Heart right ventricle (tissue), 16 donors: ENCODE measurements at regions not wholly inside any gene's neighbourhood (a gene's known extent, or its start where the extent isn't known, plus 50 kb on each side); places are given as distances from the start of the nearest gene placed in this dataset.
"Not testable (repeated sequence)": the region's sequence is repeated elsewhere in the genome, so short reads cannot be mapped to it uniquely, and the experiment has no call there.

Experiments
- ATAC-seq, 8 donors: fragments of 200-7000 bp; cut with Tn5 transposase; one replicate each; pipeline ENCODE4 v1.9.1; 2020; ENCODE audit warnings: mild to moderate bottlenecking in 8 of 8, moderate library complexity in 8 of 8, moderate number of reproducible peaks in 1 of 8
- DNase-seq, 2 donors: peaks; one replicate each; pipeline ENCODE4 v3.0.0-alpha.2; 2020
- H3K27ac ChIP-seq, 10 donors: fragments of 200-600 bp; sonication (generic) in 2 of 10; one replicate each; pipeline versions ENCODE4 v1.5.0 to v1.8.0; 2020 to 2022; ENCODE audit warnings: mild to moderate bottlenecking in 3 of 10
- H3K27me3 ChIP-seq, 7 donors: fragments of 200-600 bp; one replicate each; pipeline ENCODE4 v1.8.0; 2021 to 2022; ENCODE audit warnings: mild to moderate bottlenecking in 2 of 7
- H3K36me3 ChIP-seq, 9 donors: fragments of 200-600 bp; sonication (generic) in 1 of 9; one replicate each; pipeline versions ENCODE4 v1.5.0 to v1.8.0; 2020 to 2022; ENCODE audit warnings: mild to moderate bottlenecking in 2 of 9
- H3K4me1 ChIP-seq, 9 donors: fragments of 200-600 bp; sonication (generic) in 1 of 9; one replicate each; pipeline versions ENCODE4 v1.5.0 to v1.8.0; 2020 to 2022; ENCODE audit warnings: mild to moderate bottlenecking in 4 of 9
- H3K4me3 ChIP-seq, 10 donors: fragments of 200-600 bp; sonication (generic) in 2 of 10; one replicate each; pipeline versions ENCODE4 v1.5.0 to v1.8.0; 2020 to 2022; ENCODE audit warnings: mild to moderate bottlenecking in 7 of 10, moderate library complexity in 2 of 10
- H3K9me3 ChIP-seq, 11 donors: fragments of 200-600 bp in 10 of 11; sonication (generic) in 2 of 11; one replicate each; pipeline versions ENCODE4 v1.5.0 to v1.8.0; 2013 to 2022; ENCODE audit warnings: mild to moderate bottlenecking in 2 of 11, control low read depth in 1 of 11, moderate library complexity in 1 of 11
- CTCF ChIP-seq, 9 donors: fragments of 200-600 bp; sonication (generic) in 2 of 9; IDR thresholded peaks; one replicate each; pipeline versions ENCODE4 v1.5.0 to v1.8.0; 2021 to 2022; ENCODE audit warnings: antibody characterized with exemption in 9 of 9, mild to moderate bottlenecking in 5 of 9, moderate library complexity in 1 of 9
- WGBS, 2 donors: extraction: QIAGEN DNeasy Blood & Tissue Kit; methylation state at CpG; one replicate each; pipeline ENCODE4 v1.1.7; 2013; ENCODE audit warnings: inconsistent platforms in 1 of 2; 5-methylcytosine and 5-hydroxymethylcytosine counted together
- intact Hi-C, 10 donors: fragments of 100-400 bp; cut with DNase I; formaldehyde crosslinking; loops; one replicate each; pipeline versions ENCODE4 v1.11.1 to v1.14.2; 2022
- donor health status: Arrhythmogenic right ventricular cardiomyopathy.
- donor health status: ischemic (EF 13 %, LVEDD 7.1; RV severe dilation, severe dysfunction).
- donor health status: healthy with polysubstance abuse.
- donor health status: DM: no; HTN: yes; CAD: no.
- donor health status: DM: no; HTN: no; CAD: no.
- donor health status: ischemic (EF 25% LVEDD 6.9; RV normal size, moderate dysfunction).
- donor health status: ischemic (EF 25% LVEDD 5.7; RV mildly dilated, moderate dysfunction).
- donor health status: healthy.
- donor health status: DM: yes; HTN: yes; CAD: no.
- donor health status: Ischemic cardiomyopathy.
- donor health status: ischemic (EF 35%, LVEDD 5.7; RV mildly dilated, moderate dysfunction).
- donor health status: nonischemic (EF 11% LVEDD 7.7; RV severe dilation, severe dysfunction).
- donor health status: DM: yes; HTN: yes; CAD: no.
- donor health status: PGD.
- donor health status: ischemic (EF 29% LVEDD 5.4; RV normal size, mild dysfunction).
- donor health status: nonischemic (EF 23%, LVEDD 6.1; RV moderate dilation, normal function).

GRCh38 chr5:39696672-39697398, 272.1 kb upstream of the DAB2 start:
- no peak for DNase-seq
- TF ChIP-seq CTCF (IDR thresholded peaks at IDR 0.05) = no peak
- Histone ChIP-seq H3K9me3 (no peaks in the 10 kb centered on the region), H3K4me1 (no peaks in the 10 kb centered on the region), H3K27ac (no peak overlapping the region), H3K36me3 (no peaks in the 10 kb centered on the region), H3K27me3 (peaks cover 0 to 4% (median 0%) of the 10 kb centered on the region in 7 donors), H3K4me3 (no peak overlapping the region)
- intact Hi-C loops = no loop called here
- ATAC-seq = no peak
- 39 to 73% methylated on average over 1 of the region's 1 CpG for WGBS, 2 donors

GRCh38 chr5:39691993-39692392, 267.2 kb upstream of the DAB2 start:
- Histone ChIP-seq H3K9me3 (peaks cover 0 to 13% (median 6%) of the 10 kb centered on the region in 11 donors), H3K36me3 (no peaks in the 10 kb centered on the region), H3K27me3 (peaks cover 0 to 7% (median 0%) of the 10 kb centered on the region in 7 donors), H3K4me3 (no peak overlapping the region), H3K4me1 (no peaks in the 10 kb centered on the region), H3K27ac (no peak overlapping the region)
- DNase-seq = no peak
- TF ChIP-seq CTCF (IDR thresholded peaks at IDR 0.05) = no peak
- no peak for ATAC-seq
- WGBS, 2 donors = 62 to 70% methylated on average over 2 of the region's 2 CpGs
- intact Hi-C loops = no loop called here

- TF ChIP-seq CTCF (IDR thresholded peaks at IDR 0.05) = no peak
- WGBS, 2 donors = 91 to 94% methylated on average over 1 of the region's 1 CpG
- no peak for DNase-seq
- Histone ChIP-seq H3K9me3 (peaks cover 0 to 13% (median 6%) of the 10 kb centered on the region in 11 donors), H3K4me1 (no peaks in the 10 kb centered on the region), H3K27me3 (peaks cover 0 to 7% (median 0%) of the 10 kb centered on the region in 7 donors), H3K4me3 (no peak overlapping the region), H3K27ac (no peak overlapping the region), H3K36me3 (no peaks in the 10 kb centered on the region)
- no peak for ATAC-seq
- intact Hi-C loops = no loop called here
Measured at GRCh38 chr5:39691136-39691535, 266.4 kb upstream of the DAB2 start.

- DNase-seq = no peak
- no peak for ATAC-seq
- Histone ChIP-seq H3K27me3 (peaks cover 0 to 7% (median 0%) of the 10 kb centered on the region in 7 donors), H3K27ac (no peak overlapping the region), H3K4me3 (no peak overlapping the region), H3K36me3 (no peaks in the 10 kb centered on the region), H3K4me1 (no peaks in the 10 kb centered on the region), H3K9me3 (peaks cover 0 to 13% (median 6%) of the 10 kb centered on the region in 11 donors)
- intact Hi-C loops = no loop called here
- TF ChIP-seq CTCF (IDR thresholded peaks at IDR 0.05) = no peak
Measured at GRCh38 chr5:39689919-39690318, 265.1 kb upstream of the DAB2 start.

- H3K36me3 ChIP-seq = not testable (repeated sequence)
Measured at GRCh38 chr5:39687924-39688323, 263.1 kb upstream of the DAB2 start.

More at GRCh38 chr5:39687924-39688323, 263.1 kb upstream of the DAB2 start:
- H3K27ac ChIP-seq, ATAC-seq, H3K4me3 ChIP-seq, H3K27me3 ChIP-seq, H3K4me1 ChIP-seq, DNase-seq, intact Hi-C loops: not testable (repeated sequence)
- H3K9me3 ChIP-seq = peaks cover 0 to 13% (median 6%) of the 10 kb centered on the region in 11 donors
- 87% methylated on average over 8 of the region's 8 CpGs for WGBS, 2 donors
